ENCODE measurements at regions not wholly inside any gene's neighbourhood (a gene's known extent, or its start where the extent isn't known, plus 50 kb on each side); places are given as distances from the start of the nearest gene placed in this dataset.

- no peak for DNase-seq
Observed at GRCh38 chr9:14517154-14517906, 175.9 kb downstream of the ZDHHC21 start.

GRCh38 chr9:14516656-14517055, 176.6 kb downstream of the ZDHHC21 start:
- DNase-seq, result no peak

GRCh38 chr9:14515571-14516198, 177.5 kb downstream of the ZDHHC21 start:
- peak; percentile 62 for DNase-seq

- no peak for DNase-seq
Observed at GRCh38 chr9:14515049-14515448, 178.2 kb downstream of the ZDHHC21 start.

- DNase-seq, result no peak
Observed at GRCh38 chr9:14512942-14513341, 180.3 kb downstream of the ZDHHC21 start.

- DNase-seq, result no peak
Observed at GRCh38 chr9:14511452-14511851, 181.8 kb downstream of the ZDHHC21 start.

GRCh38 chr9:14508884-14509283, 184.3 kb downstream of the ZDHHC21 start:
- no peak for DNase-seq

- no peak for DNase-seq
Observed at GRCh38 chr9:14501366-14501765, 187.4 kb upstream of the NFIB start.

- DNase-seq, result no peak
Observed at GRCh38 chr9:14500705-14501104, 186.8 kb upstream of the NFIB start.

GRCh38 chr9:14499976-14500375, 186.0 kb upstream of the NFIB start:
- DNase-seq, result no peak

GRCh38 chr9:14498824-14499223, 184.9 kb upstream of the NFIB start:
- no peak for DNase-seq

GRCh38 chr9:14497476-14497875, 183.5 kb upstream of the NFIB start:
- DNase-seq, result no peak

- DNase-seq, result no peak
Observed at GRCh38 chr9:14488421-14489190, 174.7 kb upstream of the NFIB start.

- DNase-seq, result no peak
Observed at GRCh38 chr9:14487547-14488185, 173.7 kb upstream of the NFIB start.

- no peak for DNase-seq
Observed at GRCh38 chr9:14485366-14485765, 171.4 kb upstream of the NFIB start.

GRCh38 chr9:14482856-14483255, 168.9 kb upstream of the NFIB start:
- DNase-seq, result no peak

GRCh38 chr9:14480526-14480925, 166.6 kb upstream of the NFIB start:
- DNase-seq, result no peak

GRCh38 chr9:14479163-14479560, 165.2 kb upstream of the NFIB start:
- no peak for DNase-seq

- DNase-seq, result no peak
Observed at GRCh38 chr9:14478175-14479162, 164.5 kb upstream of the NFIB start.

- DNase-seq, result no peak
Observed at GRCh38 chr9:14471041-14471440, 157.1 kb upstream of the NFIB start.

GRCh38 chr9:14467675-14468374, 153.9 kb upstream of the NFIB start:
- no peak for DNase-seq

- no peak for DNase-seq
Observed at GRCh38 chr9:14466828-14467227, 152.9 kb upstream of the NFIB start.
